HEK293 (cell line): ENCODE measurements at regions not wholly inside any gene's neighbourhood (a gene's known extent, or its start where the extent isn't known, plus 50 kb on each side); places are given as distances from the start of the nearest gene placed in this dataset.

ENCODE experiments used
- CTCF ChIA-PET: fragments of 350-600 bp; formaldehyde crosslinking; extraction: SDS; loops from one replicate; lab custom pipeline; 2021; ENCODE audit warnings: antibody characterized with exemption; lab: Yijun Ruan, JAX
- POLR2A ChIA-PET: fragments of 300-600 bp; formaldehyde crosslinking; extraction: SDS; loops from one replicate; lab custom pipeline; 2020; ENCODE audit warnings: antibody characterized with exemption, inconsistent platforms; lab: Yijun Ruan, JAX
- H3K27ac ChIP-seq: fragments of 200-500 bp; sonication (Bioruptor generic); 2 replicates; pipeline ENCODE4 v1.5.1; 2014; ENCODE audit warnings: low read depth, low read length, control low read depth, inconsistent platforms; ENCODE audit errors: extremely low read depth
- H3K36me3 ChIP-seq, 2 experiments: fragments of 200-500 bp in 1 of 2; sonication (Bioruptor generic) in 1 of 2; 1 replicate in 1 of 2; 2 replicates in 1 of 2; pipeline ENCODE4 v1.5.1; 2014 to 2017; ENCODE audit warnings: inconsistent platforms in 2 of 2, low read length in 2 of 2; ENCODE audit not compliant: control insufficient read depth in 2 of 2, insufficient read depth in 1 of 2
- H3K4me1 ChIP-seq: fragments of 200-500 bp; sonication (Bioruptor generic); 2 replicates; pipeline ENCODE4 v1.5.1; 2014; ENCODE audit warnings: mild to moderate bottlenecking, low read length, inconsistent platforms; ENCODE audit not compliant: control insufficient read depth, insufficient read depth
- H3K4me3 ChIP-seq: 2 replicates; pipeline ENCODE4 v1.5.1; 2011; ENCODE audit warnings: low read depth, mild to moderate bottlenecking, control low read depth, low read length, moderate library complexity
- H3K9me3 ChIP-seq: fragments of 200-500 bp; sonication (Bioruptor generic); 2 replicates; pipeline ENCODE4 v1.5.1; 2014; ENCODE audit warnings: low read depth, low read length, inconsistent platforms; ENCODE audit not compliant: control insufficient read depth, insufficient read depth
- FEZF1 ChIP-seq: fragments of 450-650 bp; formaldehyde crosslinking; IDR thresholded peaks from 2 replicates; pipeline ENCODE4 v1.5.1; 2016; ENCODE audit warnings: missing biosample characterization, missing genetic modification characterization
- MEIS1 ChIP-seq: sonication (generic); formaldehyde crosslinking; IDR thresholded peaks from 2 replicates; pipeline ENCODE4 v1.8.1; 2022; ENCODE audit warnings: missing genetic modification reagents, mild to moderate bottlenecking, borderline replicate concordance
- OVOL3 ChIP-seq: fragments of 450-650 bp; formaldehyde crosslinking; IDR thresholded peaks from 2 replicates; pipeline ENCODE4 v1.5.1; 2016; ENCODE audit warnings: missing biosample characterization, missing genetic modification characterization
- SP3 ChIP-seq: fragments of 450-650 bp; formaldehyde crosslinking; IDR thresholded peaks from 2 replicates; pipeline ENCODE4 v1.5.1; 2016; ENCODE audit warnings: missing biosample characterization, missing genetic modification characterization
- ZBTB11 ChIP-seq: fragments of 450-650 bp; formaldehyde crosslinking; conservative IDR thresholded peaks from 2 replicates; pipeline ENCODE4 v1.5.1; 2016; ENCODE audit warnings: low read depth, missing biosample characterization, missing genetic modification characterization
- ZBTB8A ChIP-seq: fragments of 450-650 bp; formaldehyde crosslinking; IDR thresholded peaks from 2 replicates; pipeline ENCODE4 v1.5.1; 2016; ENCODE audit warnings: missing biosample characterization, missing genetic modification characterization
- ZNF148 ChIP-seq: fragments of 450-650 bp; formaldehyde crosslinking; IDR thresholded peaks from 2 replicates; pipeline ENCODE4 v1.5.0; 2017; ENCODE audit warnings: missing biosample characterization, missing genetic modification characterization, borderline replicate concordance
- ZNF169 ChIP-seq: fragments of 450-650 bp; formaldehyde crosslinking; IDR thresholded peaks from 2 replicates; pipeline ENCODE4 v1.5.1; 2016; ENCODE audit warnings: missing biosample characterization, missing genetic modification characterization
- ZNF24 ChIP-seq: fragments of 450-650 bp; formaldehyde crosslinking; IDR thresholded peaks from 2 replicates; pipeline ENCODE4 v1.5.1; 2016; ENCODE audit warnings: missing biosample characterization, missing genetic modification characterization
- ZNF266 ChIP-seq: fragments of 450-650 bp; formaldehyde crosslinking; IDR thresholded peaks from 2 replicates; pipeline ENCODE4 v1.5.1; 2016; ENCODE audit warnings: missing biosample characterization, missing genetic modification characterization, low read depth
- ZNF548 ChIP-seq: fragments of 450-650 bp; formaldehyde crosslinking; IDR thresholded peaks from 2 replicates; pipeline ENCODE4 v1.5.1; 2016; ENCODE audit warnings: missing biosample characterization, missing genetic modification characterization
- ZNF560 ChIP-seq: fragments of 450-650 bp; formaldehyde crosslinking; IDR thresholded peaks from 2 replicates; pipeline ENCODE4 v1.5.1; 2017; ENCODE audit warnings: missing biosample characterization, missing genetic modification characterization, borderline replicate concordance
- ZNF596 ChIP-seq: fragments of 450-650 bp; IDR thresholded peaks from 2 replicates; pipeline ENCODE4 v1.5.0; 2018; ENCODE audit warnings: missing biosample characterization, mild to moderate bottlenecking, missing genetic modification characterization, moderate library complexity
- ZNF610 ChIP-seq: fragments of 450-650 bp; formaldehyde crosslinking; IDR thresholded peaks from 2 replicates; pipeline ENCODE4 v1.5.1; 2016; ENCODE audit warnings: missing biosample characterization, missing genetic modification characterization, borderline replicate concordance
- ZNF629 ChIP-seq: fragments of 450-650 bp; formaldehyde crosslinking; IDR thresholded peaks from 2 replicates; pipeline ENCODE4 v1.5.1; 2017; ENCODE audit warnings: missing biosample characterization, missing genetic modification characterization
- TF ChIP-seq, protein P1 (sequence below): fragments of 450-650 bp; formaldehyde crosslinking; IDR thresholded peaks from 2 replicates; pipeline ENCODE4 v1.5.1; 2016; ENCODE audit warnings: missing biosample characterization, missing genetic modification characterization
- TF ChIP-seq, protein P2 (sequence below): fragments of 450-650 bp; formaldehyde crosslinking; IDR thresholded peaks from 2 replicates; pipeline ENCODE4 v1.5.1; 2016; ENCODE audit warnings: missing biosample characterization, missing genetic modification characterization

GRCh38 chr3:66158933-66159683 is 61.7 kb upstream of the SLC25A26 start:
- Histone ChIP-seq H3K4me3 (no peak overlapping the region), H3K27ac (no peak overlapping the region), H3K36me3 (no peaks in the 10 kb centered on the region), H3K9me3 (no peaks in the 10 kb centered on the region), H3K4me1 (no peaks in the 10 kb centered on the region)
- TF ChIP-seq ZNF169, result no peak
- TF ChIP-seq ZNF560 (tag by site-specific recombination), result no peak
- no peak for TF ChIP-seq OVOL3 (tag by site-specific recombination)
- TF ChIP-seq ZNF548 (tag by site-specific recombination), result no peak
- no peak for TF ChIP-seq ZNF629
- no peak for TF ChIP-seq ZNF148 (tag by site-specific recombination)
- TF ChIP-seq ZNF610, result no peak
- TF ChIP-seq SP3, result no peak
- no peak for TF ChIP-seq FEZF1 (tag by site-specific recombination)
- TF ChIP-seq ZBTB8A (tag by site-specific recombination), result no peak
- TF ChIP-seq, protein P1, sequence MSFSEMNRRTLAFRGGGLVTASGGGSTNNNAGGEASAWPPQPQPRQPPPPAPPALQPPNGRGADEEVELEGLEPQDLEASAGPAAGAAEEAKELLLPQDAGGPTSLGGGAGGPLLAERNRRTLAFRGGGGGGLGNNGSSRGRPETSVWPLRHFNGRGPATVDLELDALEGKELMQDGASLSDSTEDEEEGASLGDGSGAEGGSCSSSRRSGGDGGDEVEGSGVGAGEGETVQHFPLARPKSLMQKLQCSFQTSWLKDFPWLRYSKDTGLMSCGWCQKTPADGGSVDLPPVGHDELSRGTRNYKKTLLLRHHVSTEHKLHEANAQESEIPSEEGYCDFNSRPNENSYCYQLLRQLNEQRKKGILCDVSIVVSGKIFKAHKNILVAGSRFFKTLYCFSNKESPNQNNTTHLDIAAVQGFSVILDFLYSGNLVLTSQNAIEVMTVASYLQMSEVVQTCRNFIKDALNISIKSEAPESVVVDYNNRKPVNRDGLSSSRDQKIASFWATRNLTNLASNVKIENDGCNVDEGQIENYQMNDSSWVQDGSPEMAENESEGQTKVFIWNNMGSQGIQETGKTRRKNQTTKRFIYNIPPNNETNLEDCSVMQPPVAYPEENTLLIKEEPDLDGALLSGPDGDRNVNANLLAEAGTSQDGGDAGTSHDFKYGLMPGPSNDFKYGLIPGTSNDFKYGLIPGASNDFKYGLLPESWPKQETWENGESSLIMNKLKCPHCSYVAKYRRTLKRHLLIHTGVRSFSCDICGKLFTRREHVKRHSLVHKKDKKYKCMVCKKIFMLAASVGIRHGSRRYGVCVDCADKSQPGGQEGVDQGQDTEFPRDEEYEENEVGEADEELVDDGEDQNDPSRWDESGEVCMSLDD (tag by site-specific recombination), result no peak
- no peak for TF ChIP-seq ZNF596
- TF ChIP-seq ZNF24, result no peak
- no peak for TF ChIP-seq ZNF266 (tag by site-specific recombination)
- TF ChIP-seq, protein P2, sequence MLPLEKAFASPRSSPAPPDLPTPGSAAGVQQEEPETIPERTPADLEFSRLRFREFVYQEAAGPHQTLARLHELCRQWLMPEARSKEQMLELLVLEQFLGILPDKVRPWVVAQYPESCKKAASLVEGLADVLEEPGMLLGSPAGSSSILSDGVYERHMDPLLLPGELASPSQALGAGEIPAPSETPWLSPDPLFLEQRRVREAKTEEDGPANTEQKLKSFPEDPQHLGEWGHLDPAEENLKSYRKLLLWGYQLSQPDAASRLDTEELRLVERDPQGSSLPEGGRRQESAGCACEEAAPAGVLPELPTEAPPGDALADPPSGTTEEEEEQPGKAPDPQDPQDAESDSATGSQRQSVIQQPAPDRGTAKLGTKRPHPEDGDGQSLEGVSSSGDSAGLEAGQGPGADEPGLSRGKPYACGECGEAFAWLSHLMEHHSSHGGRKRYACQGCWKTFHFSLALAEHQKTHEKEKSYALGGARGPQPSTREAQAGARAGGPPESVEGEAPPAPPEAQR (tag by site-specific recombination), result no peak
- TF ChIP-seq MEIS1 (CRISPR knock-in tag), result no peak
- no peak for TF ChIP-seq ZBTB11 (tag by site-specific recombination)
- CTCF ChIA-PET, result no interaction called here
- POLR2A ChIA-PET, result no interaction called here
